H1 (cell line): ENCODE measurements at regions not wholly inside any gene's neighbourhood (a gene's known extent, or its start where the extent isn't known, plus 50 kb on each side); places are given as distances from the start of the nearest gene placed in this dataset.
A peak's percentile ranks its signal among the peaks of the same experiment; 100 is the strongest.

Experiments used
- CTCF ChIA-PET: fragments of 300-600 bp; sonication (Branson Sonifier 250); formaldehyde crosslinking; loops from one replicate; lab custom pipeline; 2021; ENCODE audit not compliant: partially characterized antibody; lab: Charles Lee
- POLR2A ChIA-PET: fragments of 300-600 bp; sonication (Branson Sonifier 250); formaldehyde crosslinking; loops from one replicate; lab custom pipeline; 2021; ENCODE audit warnings: inconsistent platforms; ENCODE audit not compliant: partially characterized antibody; lab: Charles Lee
- DNase-seq, 2 experiments: peaks; one replicate each; pipeline versions ENCODE4 v3.0.0 to v3.0.0-alpha.2; 2010 to 2022; ENCODE audit warnings: low spot score in 2 of 2, low read depth in 1 of 2, mixed read lengths in 1 of 2
- FAIRE-seq: peaks from 2 replicates; lab custom pipeline; 2011; peaks lifted over from hg19 to GRCh38; lab: Jason Lieb, UNC
- H2AFZ ChIP-seq: 2 replicates; pipeline ENCODE4 v1.8.1; 2012; ENCODE audit warnings: low read length, inconsistent platforms
- H2AK5ac ChIP-seq: 2 replicates; pipeline ENCODE4 v1.6.1; 2013; ENCODE audit warnings: low read depth, low read length
- H2BK120ac ChIP-seq: replicated peaks from 2 replicates; pipeline ENCODE3; 2013; ENCODE audit warnings: low read depth, low read length, inconsistent platforms
- H2BK12ac ChIP-seq: 2 replicates; pipeline ENCODE4 v1.6.1; 2013; ENCODE audit warnings: low read depth, low read length
- H2BK15ac ChIP-seq: 2 replicates; pipeline ENCODE4 v1.6.1; 2013; ENCODE audit warnings: low read length
- H2BK20ac ChIP-seq: 2 replicates; pipeline ENCODE4 v1.6.1; 2013; ENCODE audit warnings: low read length
- H2BK5ac ChIP-seq: 2 replicates; pipeline ENCODE4 v1.6.1; 2013; ENCODE audit warnings: low read depth, low read length
- H3K14ac ChIP-seq: 2 replicates; pipeline ENCODE4 v1.6.1; 2013; ENCODE audit warnings: inconsistent platforms; ENCODE audit not compliant: insufficient read length
- H3K18ac ChIP-seq: 2 replicates; pipeline ENCODE4 v1.6.1; 2013; ENCODE audit warnings: low read length; ENCODE audit errors: extremely low read depth
- H3K23ac ChIP-seq: 2 replicates; pipeline ENCODE4 v1.6.1; 2013; ENCODE audit warnings: inconsistent platforms; ENCODE audit not compliant: insufficient read length
- H3K23me2 ChIP-seq: 2 replicates; pipeline ENCODE4 v1.6.1; 2013; ENCODE audit warnings: low read depth, low read length
- H3K27ac ChIP-seq: 2 replicates; pipeline ENCODE4 v1.6.1; 2011; ENCODE audit warnings: low read depth, low read length, inconsistent platforms
- H3K27me3 ChIP-seq, 4 experiments: replicated peaks in 1 of 4; 1 replicate in 1 of 4; 2 replicates in 3 of 4; pipeline versions ENCODE4 v1.6.1 to v1.8.1; 2011 to 2013; ENCODE audit warnings: low read length in 3 of 4, mild to moderate bottlenecking in 3 of 4, inconsistent platforms in 2 of 4, mixed read lengths in 2 of 4, moderate library complexity in 1 of 4; ENCODE audit not compliant: control insufficient read depth in 3 of 4, insufficient read depth in 3 of 4; ENCODE audit errors: extremely low read depth in 1 of 4
- H3K36me3 ChIP-seq, 4 experiments: 2 replicates each; pipeline versions ENCODE4 v1.6.1 to v1.8.1; 2011 to 2013; ENCODE audit warnings: mild to moderate bottlenecking in 4 of 4, low read length in 3 of 4, moderate library complexity in 2 of 4, control low read depth in 1 of 4, inconsistent platforms in 1 of 4; ENCODE audit not compliant: insufficient read depth in 4 of 4, control insufficient read depth in 2 of 4
- H3K4ac ChIP-seq: replicated peaks from 2 replicates; pipeline ENCODE3; 2013; ENCODE audit warnings: low read length, low read depth, mixed read lengths, inconsistent platforms; ENCODE audit not compliant: insufficient read length
- H3K4me1 ChIP-seq, 4 experiments: replicated peaks in 1 of 4; 1 replicate in 1 of 4; 2 replicates in 3 of 4; pipeline versions ENCODE4 v1.6.1 to v1.8.1; 2011 to 2013; ENCODE audit warnings: low read length in 3 of 4, inconsistent platforms in 2 of 4, mixed read lengths in 1 of 4; ENCODE audit not compliant: insufficient read depth in 4 of 4, control insufficient read depth in 3 of 4
- H3K4me2 ChIP-seq, 2 experiments: 2 replicates each; pipeline versions ENCODE4 v1.6.1 to v1.8.1; 2011 to 2013; ENCODE audit warnings: low read depth in 2 of 2, low read length in 2 of 2, control low read depth in 1 of 2, inconsistent platforms in 1 of 2, mild to moderate bottlenecking in 1 of 2; ENCODE audit not compliant: insufficient read depth in 1 of 2
- H3K4me3 ChIP-seq, 4 experiments: fragments of 200-600, 300-600 bp in 1 of 4; sonication (generic), shearing (Covaris generic), sonication (Bioruptor Twin) in 1 of 4; 2 replicates each; pipeline versions ENCODE4 v1.5.1 to v1.8.1; 2011 to 2016; ENCODE audit warnings: low read length in 4 of 4, low read depth in 3 of 4, control low read depth in 2 of 4, inconsistent platforms in 2 of 4, mild to moderate bottlenecking in 2 of 4, mixed read lengths in 1 of 4, moderate library complexity in 1 of 4; ENCODE audit not compliant: insufficient read depth in 2 of 4; ENCODE audit errors: extremely low read depth in 1 of 4
- H3K56ac ChIP-seq: replicated peaks from 2 replicates; pipeline ENCODE3; 2013; ENCODE audit warnings: low read depth, mild to moderate bottlenecking, mixed read lengths, low read length, inconsistent platforms; ENCODE audit not compliant: insufficient read length
- H3K79me1 ChIP-seq: 2 replicates; pipeline ENCODE4 v1.6.1; 2013; ENCODE audit warnings: low read depth, low read length, control low read depth
- H3K79me2 ChIP-seq, 2 experiments: 2 replicates each; pipeline versions ENCODE4 v1.6.1 to v1.8.1; 2012 to 2013; ENCODE audit warnings: low read length in 2 of 2, mild to moderate bottlenecking in 2 of 2, inconsistent platforms in 1 of 2; ENCODE audit not compliant: insufficient read depth in 2 of 2, control insufficient read depth in 1 of 2
- H3K9ac ChIP-seq, 4 experiments: replicated peaks in 1 of 4; 1 replicate in 1 of 4; 2 replicates in 3 of 4; pipeline versions ENCODE4 v1.6.1 to v1.8.1; 2011 to 2013; ENCODE audit warnings: low read depth in 3 of 4, low read length in 3 of 4, control low read depth in 2 of 4, mild to moderate bottlenecking in 2 of 4, moderate library complexity in 2 of 4, inconsistent platforms in 1 of 4; ENCODE audit errors: extremely low read depth in 1 of 4
- H3K9me3 ChIP-seq, 2 experiments: 2 replicates each; pipeline versions ENCODE4 v1.6.1 to v1.8.1; 2012 to 2013; ENCODE audit warnings: mild to moderate bottlenecking in 2 of 2, moderate library complexity in 2 of 2, control low read depth in 1 of 2, inconsistent platforms in 1 of 2, low read depth in 1 of 2, low read length in 1 of 2, mixed read lengths in 1 of 2; ENCODE audit not compliant: insufficient read depth in 2 of 2
- H4K20me1 ChIP-seq, 2 experiments: replicated peaks in 1 of 2; 2 replicates each; pipeline versions ENCODE3 to v1.8.1; 2011 to 2013; ENCODE audit warnings: inconsistent platforms in 2 of 2, low read length in 2 of 2, mild to moderate bottlenecking in 1 of 2; ENCODE audit not compliant: insufficient read depth in 2 of 2, control insufficient read depth in 1 of 2
- H4K5ac ChIP-seq: 2 replicates; pipeline ENCODE4 v1.6.1; 2013; ENCODE audit warnings: low read length, low read depth, mixed read lengths, inconsistent platforms; ENCODE audit not compliant: insufficient read length
- H4K8ac ChIP-seq: 2 replicates; pipeline ENCODE4 v1.8.0; 2013; ENCODE audit warnings: mild to moderate bottlenecking, moderate library complexity, low read length, inconsistent platforms; ENCODE audit not compliant: insufficient read depth; ENCODE audit errors: extremely low read depth
- H4K91ac ChIP-seq: replicated peaks from 2 replicates; pipeline ENCODE3; 2013; ENCODE audit warnings: low read length, mixed read lengths, inconsistent platforms; ENCODE audit not compliant: insufficient read length
- ASH2L ChIP-seq: fragments of 200-600, 300-600 bp; sonication (generic); IDR thresholded peaks from one replicate; pipeline ENCODE4 v1.7.1; 2017; ENCODE audit warnings: low read length
- RAD21 ChIP-seq, 2 experiments: IDR thresholded peaks in 1 of 2; conservative IDR thresholded peaks in 1 of 2; 2 replicates each; pipeline ENCODE4 v1.6.1; 2011; ENCODE audit warnings: low read depth in 2 of 2, low read length in 2 of 2, improper control_type of control experiment in 1 of 2, inconsistent platforms in 1 of 2, mild to moderate bottlenecking in 1 of 2, moderate library complexity in 1 of 2
- RXRA ChIP-seq: IDR thresholded peaks from 2 replicates; pipeline ENCODE4 v1.6.1; 2011; ENCODE audit warnings: low read depth, mild to moderate bottlenecking, low read length, moderate library complexity; ENCODE audit not compliant: insufficient read depth
- SAP30 ChIP-seq: fragments of 300-600 bp; sonication (generic); IDR thresholded peaks from 2 replicates; pipeline ENCODE4 v1.7.1; 2012; ENCODE audit warnings: low read length, moderate library complexity, mild to moderate bottlenecking, inconsistent platforms; ENCODE audit not compliant: insufficient read depth, insufficient replicate concordance
- SIN3A ChIP-seq, 2 experiments: IDR thresholded peaks in 1 of 2; conservative IDR thresholded peaks in 1 of 2; 2 replicates each; pipeline ENCODE4 v1.6.1; 2011 to 2012; ENCODE audit warnings: low read length in 2 of 2, improper control_type of control experiment in 1 of 2, low read depth in 1 of 2, mild to moderate bottlenecking in 1 of 2
- SIRT6 ChIP-seq: IDR thresholded peaks from one replicate; pipeline ENCODE4 v1.7.1; 2012; ENCODE audit warnings: low read length, inconsistent platforms
- WGBS, 2 experiments: shearing (Covaris generic) in 1 of 2; methylation state at CpG; one replicate each; pipeline versions ENCODE4 v1.1.6 to v1.1.7; 2013 to 2015; ENCODE audit warnings: low lambda C conversion rate in 2 of 2, mixed read lengths in 2 of 2, inconsistent platforms in 1 of 2, low coverage in 1 of 2, missing lambda C conversion rate in 1 of 2; ENCODE audit not compliant: insufficient replicate concordance in 2 of 2, insufficient coverage in 1 of 2, insufficient read length in 1 of 2; ENCODE audit errors: extremely low coverage in 1 of 2, missing lambda C conversion rate in 1 of 2; 5-methylcytosine and 5-hydroxymethylcytosine counted together

GRCh38 chr15:36106640-36107335, 472.6 kb upstream of the CDIN1 start:
- Histone ChIP-seq H4K20me1 (no peaks in the 10 kb centered on the region), H3K79me1 (no peaks in the 10 kb centered on the region), H3K27ac (no peak overlapping the region), H2BK5ac (no peak overlapping the region), H3K4me3 (no peak overlapping the region), H2BK12ac (no peak overlapping the region), H3K14ac (no peak overlapping the region), H3K18ac (no peak overlapping the region), H3K4me2 (no peak overlapping the region), H3K4ac (no peak overlapping the region), H2AFZ (0 out of 2 replicates have a peak overlapping the region, but pooled peaks have one; percentile 4), H3K56ac (no peak overlapping the region), H3K4me1 (no peaks in the 10 kb centered on the region), H3K9ac (no peak overlapping the region), H3K27me3 (peaks cover 0 to 1% (median 0%) of the 10 kb centered on the region in 4 experiments; a peak in 1 of 7 replicates), H2BK15ac (no peak overlapping the region), H3K36me3 (no peaks in the 10 kb centered on the region), H3K23ac (no peak overlapping the region), H3K79me2 (no peaks in the 10 kb centered on the region), H2BK120ac (no peak overlapping the region), H3K9me3 (no peaks in the 10 kb centered on the region), H4K91ac (no peak overlapping the region), H2AK5ac (no peak overlapping the region), H4K8ac (no peak overlapping the region), H4K5ac (no peak overlapping the region), H3K23me2 (no peaks in the 10 kb centered on the region), H2BK20ac (no peak overlapping the region)
- no peak for FAIRE-seq
- DNase-seq = no peak
- ChIA-PET POLR2A (no interaction called here), CTCF (interaction anchor here (0.5 kb wide), 1 partner anchor 185 kb away, joined by 3 read pairs; no protein-coding TSS in a partner anchor)
- TF ChIP-seq ASH2L (no peak), SIN3A (conservative IDR thresholded peaks at IDR 0.05 in 1 of 2, IDR thresholded peaks at IDR 0.05 in 1 of 2; ENCODE audit: low read depth in 1 of 2, low read length in 2 of 2) (no peak), RAD21 (IDR thresholded peaks at IDR 0.05 in 1 of 2, conservative IDR thresholded peaks at IDR 0.05 in 1 of 2; ENCODE audit: low read depth in 2 of 2, low read length in 2 of 2) (no peak), SIRT6 (no peak), SAP30 (no peak), RXRA (no peak)
- WGBS, 2 experiments = 81% methylated on average over 6 of the region's 6 CpGs; no CpG with 5 or more reads in 1 of the 2 experiments
